SK-N-MC (cell line): ENCODE measurements at regions not wholly inside any gene's neighbourhood (a gene's known extent, or its start where the extent isn't known, plus 50 kb on each side); places are given as distances from the start of the nearest gene placed in this dataset.

Source experiments
- FOXP2 ChIP-seq: optimal IDR thresholded peaks from 2 replicates; pipeline ENCODE3; 2011; ENCODE audit warnings: mild to moderate bottlenecking, moderate library complexity; ENCODE audit not compliant: insufficient read depth; ENCODE audit errors: extremely low read length, control extremely low read depth
- POLR2AphosphoS5 ChIP-seq: IDR thresholded peaks from 2 replicates; pipeline ENCODE4 v1.6.1; 2012; ENCODE audit warnings: mild to moderate bottlenecking, low read depth, low read length, borderline replicate concordance

DNA sequence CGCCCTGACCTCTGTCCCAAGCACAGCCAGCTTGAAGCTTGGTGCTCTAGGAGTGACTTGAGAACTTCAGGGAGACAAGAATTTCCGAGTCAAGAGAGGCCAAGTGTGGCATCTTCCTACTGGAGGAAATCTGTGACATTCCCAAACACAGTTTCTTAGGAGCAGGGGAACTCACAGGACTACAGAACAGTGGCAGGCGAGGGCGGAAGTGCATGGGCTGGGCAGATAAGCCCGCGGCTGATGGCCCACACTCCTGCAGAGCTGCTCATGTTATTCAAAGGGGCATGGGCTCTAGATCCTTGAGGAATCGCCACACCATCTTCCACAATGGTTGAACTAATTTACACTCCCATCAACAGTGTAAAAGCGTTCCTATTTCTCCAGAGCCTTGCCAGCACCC, 168.8 kb downstream of the KATNAL1 start:
- TF ChIP-seq POLR2AphosphoS5 (no peak), FOXP2 (no peak)
